ENCODE measurements at regions not wholly inside any gene's neighbourhood (a gene's known extent, or its start where the extent isn't known, plus 50 kb on each side); places are given as distances from the start of the nearest gene placed in this dataset.

- no peak for DNase-seq (ENCODE audit: low read depth in 2 of 2)
Observed at GRCh38 chr7:50166997-50167965, 74.2 kb upstream of the ZPBP start.

- no peak for DNase-seq (ENCODE audit: low read depth in 2 of 2)
Observed at GRCh38 chr7:50164559-50165170, 71.6 kb upstream of the ZPBP start.

DNA sequence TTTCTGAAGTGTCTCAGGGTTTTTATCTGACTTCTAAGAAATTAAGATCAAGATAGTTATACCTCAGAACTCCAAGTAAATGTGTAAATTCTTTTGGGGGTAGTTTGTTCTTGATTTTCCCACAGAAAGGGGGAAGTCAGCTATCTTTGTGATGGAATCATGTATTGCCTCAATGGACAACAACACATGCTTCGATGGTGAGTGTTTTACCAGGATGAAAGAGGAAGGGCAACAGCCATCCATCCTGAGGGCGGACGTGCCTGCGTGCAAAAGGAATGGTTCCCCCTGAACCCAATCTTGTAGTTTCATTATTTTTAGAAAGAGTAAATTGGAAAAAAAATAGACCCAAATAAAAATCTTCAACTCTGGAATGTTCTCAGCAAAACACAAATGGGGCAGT is 67.2 kb upstream of the ZPBP start:
- no peak for DNase-seq (ENCODE audit: low read depth in 2 of 2)

DNA sequence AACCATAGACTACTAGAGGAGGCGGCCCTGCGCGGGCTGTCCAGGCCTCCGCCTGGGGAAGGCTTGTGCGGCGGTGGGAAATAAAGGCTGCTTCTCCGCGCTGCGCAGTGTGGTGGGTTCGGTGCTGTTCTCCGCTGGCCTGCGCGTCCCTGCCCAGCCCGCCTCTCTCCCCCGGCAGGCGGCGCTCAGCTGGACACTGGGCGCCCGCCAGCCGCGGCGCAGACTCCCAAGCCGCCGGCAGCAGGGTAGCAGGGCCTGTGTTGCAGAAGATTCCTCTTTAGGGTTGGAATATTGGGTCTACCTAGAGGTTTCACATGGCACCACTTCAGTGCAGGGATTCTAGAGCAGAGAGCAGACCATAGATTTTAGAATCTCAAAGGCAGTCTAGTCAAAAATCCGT is 66.1 kb upstream of the ZPBP start:
- DNase-seq (ENCODE audit: low read depth in 2 of 2), result no peak

DNA sequence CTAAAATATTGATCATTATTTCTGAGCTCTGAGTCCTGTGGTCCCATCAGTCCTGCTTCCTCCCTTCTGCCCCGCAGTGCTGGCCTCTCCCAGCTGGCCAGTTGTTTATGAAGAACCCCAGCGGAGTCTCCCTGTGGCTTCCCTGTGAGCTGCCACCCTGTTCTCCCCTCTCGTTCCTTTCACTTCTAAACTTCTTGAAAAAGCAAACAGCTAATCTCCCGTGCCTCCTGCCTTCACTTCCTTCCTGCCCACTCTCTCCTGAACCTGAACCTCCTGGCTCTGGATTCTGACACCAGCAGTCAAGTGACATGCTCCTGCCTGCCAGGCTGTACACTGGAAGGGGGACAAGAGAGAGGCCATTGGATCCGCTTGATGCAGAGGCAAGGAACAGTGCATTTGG is 63.7 kb upstream of the ZPBP start:
- DNase-seq (ENCODE audit: low read depth in 2 of 2), result no peak

- DNase-seq (ENCODE audit: low read depth in 2 of 2), result no peak
Observed at GRCh38 chr7:50156163-50156562, 63.1 kb upstream of the ZPBP start.

- no peak for DNase-seq (ENCODE audit: low read depth in 2 of 2)
Observed at GRCh38 chr7:50155755-50156154, 62.7 kb upstream of the ZPBP start.

GRCh38 chr7:50153995-50154394 is 60.9 kb upstream of the ZPBP start:
- no peak for DNase-seq (ENCODE audit: low read depth in 2 of 2)

DNA sequence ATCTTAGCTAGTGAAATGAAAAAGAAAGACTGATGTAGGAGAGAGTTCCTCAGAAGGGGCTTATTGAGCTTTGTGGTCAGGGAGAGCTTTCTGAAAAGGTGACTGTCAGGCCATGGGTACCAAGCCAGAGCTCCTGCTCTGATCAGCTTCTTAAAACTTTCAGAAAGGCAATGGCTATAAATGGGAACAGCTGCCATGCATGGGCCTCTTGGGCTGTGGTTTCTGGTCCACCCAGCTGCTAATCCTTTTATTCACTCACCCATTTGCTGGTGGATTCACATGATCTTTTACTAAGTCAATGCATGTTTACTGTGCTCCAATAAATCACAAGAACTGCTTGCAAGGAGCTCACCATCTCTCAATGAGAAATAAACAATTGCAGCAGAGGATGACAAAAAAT is 60.1 kb upstream of the ZPBP start:
- DNase-seq (ENCODE audit: low read depth in 2 of 2), result no peak

DNA sequence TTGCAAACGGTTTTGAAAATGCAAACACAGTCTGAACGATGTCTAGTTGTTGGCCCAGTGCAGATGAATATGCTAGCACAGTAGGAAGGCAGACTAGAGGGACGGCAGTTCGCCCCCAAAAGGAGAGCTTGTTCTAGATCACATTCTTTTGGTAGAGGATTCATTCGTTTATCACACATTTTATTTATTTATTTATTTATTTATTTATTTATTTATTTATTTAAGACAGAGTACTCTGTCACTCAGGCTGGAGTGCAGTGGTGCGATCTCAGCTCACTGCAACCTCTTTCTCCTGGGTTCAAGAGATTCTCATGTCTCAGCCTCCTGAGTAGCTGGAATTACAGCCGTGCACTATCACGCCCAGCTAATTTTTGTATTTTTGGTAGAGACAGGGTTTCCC is 59.4 kb upstream of the ZPBP start:
- no peak for DNase-seq (ENCODE audit: low read depth in 2 of 2)

GRCh38 chr7:50151661-50152060 is 58.6 kb upstream of the ZPBP start:
- DNase-seq (ENCODE audit: low read depth in 2 of 2), result no peak

GRCh38 chr7:50151001-50151400 is 58.0 kb upstream of the ZPBP start:
- DNase-seq (ENCODE audit: low read depth in 2 of 2), result no peak

DNA sequence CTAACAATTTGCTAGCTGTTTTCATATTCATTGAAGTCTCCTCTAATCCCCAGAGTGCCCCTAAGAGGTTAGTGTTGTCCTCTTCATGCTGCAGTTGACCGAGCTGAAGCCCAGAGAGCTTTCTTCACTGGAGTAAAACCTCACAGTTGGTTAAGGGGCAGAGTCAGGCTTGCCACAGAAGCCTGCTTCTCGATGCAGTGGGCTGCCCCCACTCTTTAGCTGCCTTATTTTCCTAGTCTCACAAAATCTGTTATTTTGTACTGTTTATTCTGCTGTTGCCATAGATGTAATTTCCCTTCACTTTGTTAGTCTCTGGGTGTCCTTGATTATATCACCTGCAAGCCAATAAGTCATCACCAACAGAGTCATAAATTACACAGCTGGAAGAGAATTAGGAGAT is 56.3 kb upstream of the ZPBP start:
- DNase-seq (ENCODE audit: low read depth in 2 of 2), result no peak

- DNase-seq (ENCODE audit: low read depth in 2 of 2), result no peak
Observed at GRCh38 chr7:50147951-50148808, 55.1 kb upstream of the ZPBP start.

GRCh38 chr7:50146692-50147091 is 53.6 kb upstream of the ZPBP start:
- no peak for DNase-seq (ENCODE audit: low read depth in 2 of 2)

DNA sequence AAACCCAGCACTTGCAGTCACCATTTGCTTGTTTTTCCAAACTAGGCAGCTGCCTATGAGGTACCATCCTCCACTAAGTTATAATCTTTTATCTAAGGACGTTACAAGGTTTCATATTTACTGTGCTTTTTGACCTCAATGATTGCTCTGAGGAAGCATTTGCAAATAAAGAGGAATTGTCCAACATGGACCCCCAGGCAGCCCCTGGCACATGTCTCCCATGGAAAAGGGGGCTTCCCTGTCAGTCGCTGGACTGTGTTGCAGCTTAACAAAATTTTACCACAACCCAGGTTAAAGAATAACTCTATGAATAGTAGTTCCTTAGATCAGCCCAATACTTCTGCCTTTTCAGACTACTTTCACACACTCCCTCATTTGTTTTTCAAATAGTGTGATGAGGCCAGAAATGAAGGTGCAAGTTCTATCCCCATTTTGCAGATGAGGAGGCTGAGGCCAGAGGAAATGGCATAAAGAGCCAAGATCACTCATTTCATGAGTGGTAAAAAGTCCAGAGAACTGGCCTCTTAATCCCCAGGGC is 52.8 kb upstream of the ZPBP start:
- no peak for DNase-seq (ENCODE audit: low read depth in 2 of 2)

- no peak for DNase-seq (ENCODE audit: low read depth in 2 of 2)
Observed at GRCh38 chr7:50145226-50145625, 52.2 kb upstream of the ZPBP start.
